Stomach (tissue), 4 donors: ENCODE measurements at regions not wholly inside any gene's neighbourhood (a gene's known extent, or its start where the extent isn't known, plus 50 kb on each side); places are given as distances from the start of the nearest gene placed in this dataset.

ENCODE experiments used
- POLR2A ChIP-seq, 4 donors: fragments of 450-650 bp; IDR thresholded peaks; one replicate each; pipeline ENCODE4 v1.6.1; 2016; ENCODE audit warnings: antibody characterized with exemption in 4 of 4, control low read depth in 2 of 4, mild to moderate bottlenecking in 1 of 4, moderate library complexity in 1 of 4
- POLR2AphosphoS5 ChIP-seq, 3 donors: sonication (generic); formaldehyde crosslinking; IDR thresholded peaks; one replicate each; pipeline ENCODE4 v1.6.1; 2016; ENCODE audit warnings: antibody characterized with exemption in 3 of 3
- TF ChIP-seq, protein P1 (sequence below), 7 experiments: fragments of 450-650 bp in 4 of 7; fragments of 200-600 bp in 3 of 7; sonication (generic) in 3 of 7; IDR thresholded peaks; one replicate each; pipeline ENCODE4 v1.5.1; 2016 to 2019; ENCODE audit warnings: antibody characterized with exemption in 7 of 7, control low read depth in 2 of 7, mild to moderate bottlenecking in 1 of 7

DNA sequence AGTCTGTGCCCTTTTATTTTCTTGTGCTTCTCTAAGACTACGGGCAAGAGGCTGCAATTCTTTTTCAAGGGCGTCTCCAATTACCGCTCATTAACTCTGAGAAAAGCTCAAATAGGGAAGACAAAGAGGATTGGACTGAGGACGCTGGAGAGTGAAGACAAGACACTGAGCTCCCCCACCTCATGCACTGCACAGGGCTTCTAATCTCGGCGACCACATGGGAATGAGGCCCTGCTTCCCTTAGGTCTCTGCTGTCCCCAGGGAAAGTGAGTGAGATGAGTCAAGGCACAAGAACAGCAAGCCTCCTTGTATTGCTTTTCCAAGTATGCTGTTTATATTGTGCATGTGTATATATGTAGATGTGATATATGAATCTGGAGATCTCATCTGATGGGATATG lies 392.2 kb upstream of the CFAP20DC start:
- TF ChIP-seq, protein P1, sequence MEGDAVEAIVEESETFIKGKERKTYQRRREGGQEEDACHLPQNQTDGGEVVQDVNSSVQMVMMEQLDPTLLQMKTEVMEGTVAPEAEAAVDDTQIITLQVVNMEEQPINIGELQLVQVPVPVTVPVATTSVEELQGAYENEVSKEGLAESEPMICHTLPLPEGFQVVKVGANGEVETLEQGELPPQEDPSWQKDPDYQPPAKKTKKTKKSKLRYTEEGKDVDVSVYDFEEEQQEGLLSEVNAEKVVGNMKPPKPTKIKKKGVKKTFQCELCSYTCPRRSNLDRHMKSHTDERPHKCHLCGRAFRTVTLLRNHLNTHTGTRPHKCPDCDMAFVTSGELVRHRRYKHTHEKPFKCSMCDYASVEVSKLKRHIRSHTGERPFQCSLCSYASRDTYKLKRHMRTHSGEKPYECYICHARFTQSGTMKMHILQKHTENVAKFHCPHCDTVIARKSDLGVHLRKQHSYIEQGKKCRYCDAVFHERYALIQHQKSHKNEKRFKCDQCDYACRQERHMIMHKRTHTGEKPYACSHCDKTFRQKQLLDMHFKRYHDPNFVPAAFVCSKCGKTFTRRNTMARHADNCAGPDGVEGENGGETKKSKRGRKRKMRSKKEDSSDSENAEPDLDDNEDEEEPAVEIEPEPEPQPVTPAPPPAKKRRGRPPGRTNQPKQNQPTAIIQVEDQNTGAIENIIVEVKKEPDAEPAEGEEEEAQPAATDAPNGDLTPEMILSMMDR (IDR thresholded peaks at IDR 0.05): no peak
- TF ChIP-seq POLR2A (IDR thresholded peaks at IDR 0.05) (no peak), POLR2AphosphoS5 (IDR thresholded peaks at IDR 0.05) (no peak)
